ENCODE measurements at regions not wholly inside any gene's neighbourhood (a gene's known extent, or its start where the extent isn't known, plus 50 kb on each side); places are given as distances from the start of the nearest gene placed in this dataset.

DNA sequence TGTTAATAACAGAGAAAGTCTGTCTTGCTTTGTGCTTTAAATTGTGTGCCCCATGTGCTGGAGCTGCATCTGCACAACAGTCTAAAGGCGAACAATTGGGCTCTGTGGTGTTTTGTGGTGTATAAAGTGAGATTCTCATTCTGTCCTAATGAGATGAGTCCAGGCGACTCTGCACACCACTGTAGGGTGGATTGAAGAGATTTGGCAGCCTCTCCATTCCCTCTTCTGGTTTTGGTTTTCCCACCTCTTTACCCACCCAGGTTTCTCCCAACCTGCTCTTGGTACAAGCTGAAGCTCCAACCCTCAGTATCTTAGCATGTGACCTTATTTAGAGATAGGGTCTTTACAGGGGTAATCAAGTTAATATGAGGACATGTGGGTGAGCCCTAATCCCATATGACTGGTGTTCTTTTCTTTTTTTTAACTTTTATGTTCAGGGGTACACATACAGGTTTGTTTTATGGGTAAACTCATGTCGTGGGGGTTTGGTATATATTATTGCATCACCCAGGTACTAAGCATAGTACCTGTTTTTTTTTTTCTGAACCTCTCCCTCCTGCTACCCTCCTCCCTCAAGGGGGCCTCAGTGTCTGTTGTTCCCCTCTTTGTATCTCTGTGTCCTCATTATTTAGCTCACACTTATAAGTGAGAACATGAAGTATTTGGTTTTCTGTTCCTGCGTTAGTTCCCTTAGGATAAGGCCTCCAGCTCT, 217.6 kb upstream of the DTNBP1 start:
- no peak for TF ChIP-seq EP300 (IDR thresholded peaks at IDR 0.05)
- TF ChIP-seq, protein P1, sequence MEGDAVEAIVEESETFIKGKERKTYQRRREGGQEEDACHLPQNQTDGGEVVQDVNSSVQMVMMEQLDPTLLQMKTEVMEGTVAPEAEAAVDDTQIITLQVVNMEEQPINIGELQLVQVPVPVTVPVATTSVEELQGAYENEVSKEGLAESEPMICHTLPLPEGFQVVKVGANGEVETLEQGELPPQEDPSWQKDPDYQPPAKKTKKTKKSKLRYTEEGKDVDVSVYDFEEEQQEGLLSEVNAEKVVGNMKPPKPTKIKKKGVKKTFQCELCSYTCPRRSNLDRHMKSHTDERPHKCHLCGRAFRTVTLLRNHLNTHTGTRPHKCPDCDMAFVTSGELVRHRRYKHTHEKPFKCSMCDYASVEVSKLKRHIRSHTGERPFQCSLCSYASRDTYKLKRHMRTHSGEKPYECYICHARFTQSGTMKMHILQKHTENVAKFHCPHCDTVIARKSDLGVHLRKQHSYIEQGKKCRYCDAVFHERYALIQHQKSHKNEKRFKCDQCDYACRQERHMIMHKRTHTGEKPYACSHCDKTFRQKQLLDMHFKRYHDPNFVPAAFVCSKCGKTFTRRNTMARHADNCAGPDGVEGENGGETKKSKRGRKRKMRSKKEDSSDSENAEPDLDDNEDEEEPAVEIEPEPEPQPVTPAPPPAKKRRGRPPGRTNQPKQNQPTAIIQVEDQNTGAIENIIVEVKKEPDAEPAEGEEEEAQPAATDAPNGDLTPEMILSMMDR (IDR thresholded peaks at IDR 0.05): no peak
- TF ChIP-seq POLR2AphosphoS5 (IDR thresholded peaks at IDR 0.05): no peak
- no peak for TF ChIP-seq POLR2A (IDR thresholded peaks at IDR 0.05)

All from stomach (tissue), 4 donors.